ENCODE measurements at regions not wholly inside any gene's neighbourhood (a gene's known extent, or its start where the extent isn't known, plus 50 kb on each side); places are given as distances from the start of the nearest gene placed in this dataset.

- no peak for DNase-seq
- no peak for TF ChIP-seq GATA1 (IDR thresholded peaks at IDR 0.05; ENCODE audit: low read depth, low read length)
- no peak for TF ChIP-seq POLR2A (IDR thresholded peaks at IDR 0.05; ENCODE audit: low read length)
These were observed 210.6 kb downstream of the QDPR start for GRCh38 chr4:17301266-17301665.

GRCh38 chr4:17296921-17297890 is 214.7 kb downstream of the QDPR start:
- no peak for TF ChIP-seq POLR2A (IDR thresholded peaks at IDR 0.05; ENCODE audit: low read length)
- no peak for TF ChIP-seq GATA1 (IDR thresholded peaks at IDR 0.05; ENCODE audit: low read depth, low read length)
- no peak for DNase-seq

DNA sequence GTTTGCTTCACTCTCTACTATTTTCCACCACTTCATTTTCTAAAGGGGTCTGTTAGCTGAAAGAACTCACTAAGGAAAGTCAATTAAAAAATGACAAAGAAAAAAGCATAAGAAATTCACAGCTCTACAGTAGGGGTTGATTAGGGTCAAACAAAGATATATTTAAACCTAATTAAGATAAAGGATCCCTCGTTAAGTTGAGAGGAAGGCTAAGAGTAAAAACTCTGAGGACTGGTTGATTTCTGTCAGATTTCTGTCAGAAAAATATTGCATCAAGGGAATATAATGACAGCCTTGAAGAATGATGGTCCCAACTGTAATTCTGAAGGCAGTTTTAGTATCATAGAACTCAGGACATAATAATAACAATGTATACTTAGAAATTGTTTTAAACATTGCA is 218.0 kb downstream of the QDPR start:
- TF ChIP-seq POLR2A (IDR thresholded peaks at IDR 0.05; ENCODE audit: low read length), result no peak
- TF ChIP-seq GATA1 (IDR thresholded peaks at IDR 0.05; ENCODE audit: low read depth, low read length), result no peak
- DNase-seq, result no peak

- DNase-seq, result no peak
- TF ChIP-seq GATA1 (IDR thresholded peaks at IDR 0.05; ENCODE audit: low read depth, low read length) (no peak), POLR2A (IDR thresholded peaks at IDR 0.05; ENCODE audit: low read length) (no peak)
These were observed 223.7 kb downstream of the QDPR start for GRCh38 chr4:17288151-17288550.

DNA sequence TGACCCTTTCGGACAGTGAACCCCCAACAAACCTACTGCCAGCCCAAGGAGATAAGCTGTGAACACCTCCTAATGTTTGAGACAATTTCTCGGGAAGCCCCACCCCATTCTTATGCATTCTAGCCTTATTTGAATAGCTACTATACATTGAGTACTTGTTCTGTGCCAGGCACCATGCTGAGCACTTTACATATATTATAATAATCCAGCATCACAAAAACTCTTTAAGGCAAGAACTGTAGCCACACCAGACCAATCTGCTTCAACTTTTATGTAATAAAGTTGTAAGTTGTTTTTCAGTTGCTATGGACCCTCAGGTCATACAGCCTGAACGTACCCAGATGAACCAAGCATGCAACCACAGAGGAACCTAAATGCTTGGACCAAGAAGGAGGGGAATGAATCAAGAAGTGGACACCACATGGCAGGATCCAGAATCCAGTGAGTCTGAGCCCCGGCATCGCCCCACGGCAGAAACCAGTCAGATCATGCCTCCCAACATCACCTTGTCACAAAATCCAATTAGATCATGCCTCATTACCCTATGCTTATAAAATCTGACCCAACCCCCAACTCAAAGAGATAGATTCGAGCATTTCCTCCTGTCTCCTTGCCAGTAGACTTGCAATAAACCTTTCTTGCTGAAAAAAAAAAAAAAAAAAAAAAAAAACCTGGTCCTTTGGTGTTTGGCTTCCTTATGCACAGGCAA is 225.0 kb downstream of the QDPR start:
- DNase-seq, result no peak
- TF ChIP-seq GATA1 (IDR thresholded peaks at IDR 0.05; ENCODE audit: low read depth, low read length), result no peak
- TF ChIP-seq POLR2A (IDR thresholded peaks at IDR 0.05; ENCODE audit: low read length), result no peak

DNA sequence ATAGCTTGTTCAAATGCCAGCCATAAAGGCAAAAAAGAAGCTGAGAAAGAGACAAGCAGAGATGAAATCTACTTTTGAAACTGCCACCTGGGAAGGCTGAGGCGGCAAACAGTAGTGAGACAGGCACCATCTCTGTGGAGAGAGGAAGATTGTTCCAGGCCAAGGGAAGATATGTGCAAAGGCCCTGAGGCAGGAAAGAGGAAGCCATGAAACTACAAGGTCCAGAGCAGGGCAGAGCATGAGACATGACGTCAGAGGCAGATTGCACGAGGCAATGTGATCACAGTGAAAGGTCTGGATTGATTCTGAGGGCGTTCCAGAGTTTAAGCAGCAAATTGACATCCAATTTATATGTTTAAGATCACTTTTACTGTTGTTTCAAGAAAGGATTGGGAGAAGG is 226.1 kb downstream of the QDPR start:
- TF ChIP-seq POLR2A (IDR thresholded peaks at IDR 0.05; ENCODE audit: low read length) (no peak), GATA1 (IDR thresholded peaks at IDR 0.05; ENCODE audit: low read depth, low read length) (no peak)
- DNase-seq, result no peak

DNA sequence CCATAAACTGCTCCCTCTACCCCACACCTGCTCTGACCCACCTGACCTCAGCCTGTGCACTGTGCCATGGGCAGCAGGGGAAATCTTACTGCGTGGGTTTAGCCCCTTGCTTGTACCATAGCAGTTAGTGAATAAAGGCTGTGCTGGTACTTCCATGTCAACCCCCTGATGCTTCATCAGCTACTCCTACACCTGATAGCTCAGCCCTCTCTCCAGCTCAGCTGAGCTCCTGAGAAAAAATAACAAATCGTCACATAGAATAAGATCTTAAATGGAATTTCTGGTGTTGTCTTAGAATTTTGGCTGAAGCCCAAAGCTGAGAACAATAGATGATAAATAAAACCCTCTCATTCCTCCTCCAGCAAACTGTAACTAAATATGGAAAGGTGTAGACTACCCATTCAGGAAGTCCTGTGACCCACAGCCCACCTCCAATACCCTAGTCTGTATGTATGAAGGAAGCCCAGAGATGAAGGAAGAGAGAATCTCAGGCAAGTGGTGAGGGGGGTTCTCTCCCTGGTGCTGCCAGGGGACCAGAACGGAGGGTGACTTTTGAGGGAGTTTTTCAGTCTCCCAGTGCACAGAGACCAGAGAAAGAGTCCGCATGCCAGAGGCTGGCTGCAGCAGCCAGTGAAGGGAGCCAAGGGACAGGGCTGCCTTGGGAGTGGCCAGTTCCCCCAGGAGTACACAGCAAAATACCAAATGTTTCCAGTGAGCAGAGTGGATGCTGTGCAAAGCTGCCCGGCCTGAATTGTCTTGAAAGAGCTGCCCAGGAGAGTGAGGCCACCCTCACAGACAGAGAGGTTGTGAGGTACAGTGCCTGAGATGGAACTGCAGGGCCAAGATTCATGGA is 227.3 kb downstream of the QDPR start:
- no peak for DNase-seq
- TF ChIP-seq GATA1 (IDR thresholded peaks at IDR 0.05; ENCODE audit: low read depth, low read length) (no peak), POLR2A (IDR thresholded peaks at IDR 0.05; ENCODE audit: low read length) (no peak)

- DNase-seq, result no peak
- TF ChIP-seq GATA1 (IDR thresholded peaks at IDR 0.05; ENCODE audit: low read depth, low read length), result no peak
- TF ChIP-seq POLR2A (IDR thresholded peaks at IDR 0.05; ENCODE audit: low read length), result no peak
These were observed 228.1 kb downstream of the QDPR start for GRCh38 chr4:17283832-17284231.

GRCh38 chr4:17283251-17283650 is 228.6 kb downstream of the QDPR start:
- no peak for DNase-seq
- TF ChIP-seq GATA1 (IDR thresholded peaks at IDR 0.05; ENCODE audit: low read depth, low read length) (no peak), POLR2A (IDR thresholded peaks at IDR 0.05; ENCODE audit: low read length) (no peak)

GRCh38 chr4:17280261-17281018 is 231.4 kb downstream of the QDPR start:
- TF ChIP-seq POLR2A (IDR thresholded peaks at IDR 0.05; ENCODE audit: low read length) (no peak), GATA1 (IDR thresholded peaks at IDR 0.05; ENCODE audit: low read depth, low read length) (no peak)
- DNase-seq, result no peak

- no peak for DNase-seq
- TF ChIP-seq POLR2A (IDR thresholded peaks at IDR 0.05; ENCODE audit: low read length), result no peak
- no peak for TF ChIP-seq GATA1 (IDR thresholded peaks at IDR 0.05; ENCODE audit: low read depth, low read length)
These were observed 235.1 kb downstream of the QDPR start for GRCh38 chr4:17276776-17277175.

DNA sequence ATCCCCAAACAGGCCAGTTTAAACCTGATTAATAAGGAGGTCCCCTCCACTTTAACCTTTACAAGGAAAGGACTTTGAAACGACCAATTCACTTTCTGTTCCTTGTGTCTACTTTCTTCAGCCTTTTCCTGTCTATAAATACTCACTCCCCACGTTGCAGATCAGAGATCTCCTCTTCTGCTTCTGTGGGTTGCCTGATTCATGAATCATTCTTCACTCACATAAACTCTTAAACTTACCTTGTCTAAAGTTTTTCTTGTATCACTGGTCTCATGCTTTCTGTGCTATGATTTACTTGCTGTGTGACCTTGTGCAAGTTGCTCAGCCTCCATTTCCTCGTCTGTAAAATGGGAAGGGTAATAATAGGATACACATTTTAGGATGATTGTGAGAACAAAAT is 236.1 kb downstream of the QDPR start:
- TF ChIP-seq GATA1 (IDR thresholded peaks at IDR 0.05; ENCODE audit: low read depth, low read length), result no peak
- no peak for TF ChIP-seq POLR2A (IDR thresholded peaks at IDR 0.05; ENCODE audit: low read length)
- DNase-seq, result no peak

DNA sequence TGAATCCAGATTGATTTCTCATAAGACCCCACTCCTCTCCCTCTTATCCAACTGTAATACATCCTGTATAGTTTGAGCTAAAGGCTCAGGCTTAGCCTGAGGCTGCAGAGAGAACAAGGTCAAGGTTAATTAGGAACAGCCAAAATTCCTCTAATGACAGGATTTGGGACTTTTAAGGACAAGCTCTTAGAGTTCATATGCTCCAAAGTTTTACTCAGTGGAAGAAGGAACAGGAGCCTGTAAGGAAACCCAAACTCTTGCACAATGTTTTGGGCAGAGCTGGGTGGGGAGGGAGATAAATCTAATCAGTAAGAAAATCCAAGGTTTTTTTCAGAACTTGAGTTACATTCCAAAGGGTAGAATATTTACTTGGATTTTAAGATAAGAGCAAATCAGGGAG is 238.8 kb downstream of the QDPR start:
- DNase-seq, result no peak

More for the DNA sequence above, 238.8 kb downstream of the QDPR start:
- no peak for TF ChIP-seq POLR2A (IDR thresholded peaks at IDR 0.05; ENCODE audit: low read length)
- no peak for TF ChIP-seq GATA1 (IDR thresholded peaks at IDR 0.05; ENCODE audit: low read depth, low read length)

All from erythroblast (primary cell).